SK-N-SH (cell line): ENCODE measurements at regions not wholly inside any gene's neighbourhood (a gene's known extent, or its start where the extent isn't known, plus 50 kb on each side); places are given as distances from the start of the nearest gene placed in this dataset.
A peak's percentile ranks its signal among the peaks of the same experiment; 100 is the strongest.

Experiments
- CTCF ChIP-seq: fragments of 200-600 bp; sonication (generic); IDR thresholded peaks from 2 replicates; pipeline ENCODE4 v1.6.1; 2017; ENCODE audit warnings: antibody characterized with exemption, mild to moderate bottlenecking, moderate library complexity
- ELF1 ChIP-seq: IDR thresholded peaks from 2 replicates; pipeline ENCODE4 v1.4.0; 2012
- EP300 ChIP-seq, 2 experiments: IDR thresholded peaks; 2 replicates each; pipeline versions ENCODE4 v1.4.0 to v1.6.1; 2012; ENCODE audit warnings: borderline replicate concordance in 1 of 2, low read depth in 1 of 2, low read length in 1 of 2
- EZH2phosphoT487 ChIP-seq: fragments of 200-600 bp; sonication (generic); IDR thresholded peaks from 2 replicates; pipeline ENCODE4 v1.6.1; 2017; ENCODE audit warnings: low read depth, mixed run types, mild to moderate bottlenecking, antibody characterized with exemption, moderate library complexity, borderline replicate concordance
- GATA2 ChIP-seq: sonication (generic); formaldehyde crosslinking; IDR thresholded peaks from 2 replicates; pipeline ENCODE4 v1.5.0; 2020; ENCODE audit warnings: mild to moderate bottlenecking, missing genetic modification reagents
- MAX ChIP-seq: IDR thresholded peaks from 2 replicates; pipeline ENCODE4 v1.4.0; 2012; ENCODE audit warnings: low read depth
- NRF1 ChIP-seq: IDR thresholded peaks from 2 replicates; pipeline ENCODE4 v1.6.1; 2012; ENCODE audit warnings: low read depth, mild to moderate bottlenecking, low read length
- PBX3 ChIP-seq: IDR thresholded peaks from 2 replicates; pipeline ENCODE4; 2012
- POLR2AphosphoS5 ChIP-seq: IDR thresholded peaks from 2 replicates; pipeline ENCODE4 v1.6.1; 2012; ENCODE audit warnings: low read depth, low read length
- RAD21 ChIP-seq: IDR thresholded peaks from 2 replicates; pipeline ENCODE4 v1.6.1; 2012; ENCODE audit warnings: mild to moderate bottlenecking, low read length
- SIN3A ChIP-seq: IDR thresholded peaks from 2 replicates; pipeline ENCODE4 v1.6.1; 2012; ENCODE audit warnings: low read depth, mild to moderate bottlenecking, low read length, moderate library complexity, borderline replicate concordance
- TAF1 ChIP-seq: IDR thresholded peaks from 2 replicates; pipeline ENCODE4 v1.6.1; 2012; ENCODE audit warnings: low read depth, mild to moderate bottlenecking, low read length, moderate library complexity, borderline replicate concordance

- no peak for TF ChIP-seq MAX
- no peak for TF ChIP-seq SIN3A
- no peak for TF ChIP-seq CTCF
- TF ChIP-seq NRF1 = no peak
- no peak for TF ChIP-seq POLR2AphosphoS5
- TF ChIP-seq PBX3 = no peak
- TF ChIP-seq GATA2 (CRISPR knock-in tag) = peak; percentile 62
- TF ChIP-seq EP300 (IDR thresholded peaks at IDR 0.05; ENCODE audit: borderline replicate concordance in 1 of 2, low read depth in 1 of 2, low read length in 1 of 2) = peak in 1 of 2 experiments; percentile 70; a peak in 2 of 4 replicates
- TF ChIP-seq EZH2phosphoT487 = no peak
- TF ChIP-seq TAF1 = no peak
- TF ChIP-seq ELF1 = no peak
- TF ChIP-seq RAD21 = 0 out of 2 replicates have a peak, but pooled peaks have one; percentile 2
Observed at GRCh38 chr9:13330396-13331004, 51.0 kb upstream of the MPDZ start.
